ENCODE measurements at regions not wholly inside any gene's neighbourhood (a gene's known extent, or its start where the extent isn't known, plus 50 kb on each side); places are given as distances from the start of the nearest gene placed in this dataset.

- Histone ChIP-seq H3K27me3 (ENCODE audit: control insufficient read depth, insufficient read depth, low read length) (no peaks in the 10 kb centered on the region), H3K4me3 (ENCODE audit: low read depth, low read length) (no peak overlapping the region), H3K36me3 (ENCODE audit: control insufficient read depth, insufficient read depth, low read length) (no peaks in the 10 kb centered on the region)
- no peak for DNase-seq (ENCODE audit: low read depth)
- TF ChIP-seq, protein P1, sequence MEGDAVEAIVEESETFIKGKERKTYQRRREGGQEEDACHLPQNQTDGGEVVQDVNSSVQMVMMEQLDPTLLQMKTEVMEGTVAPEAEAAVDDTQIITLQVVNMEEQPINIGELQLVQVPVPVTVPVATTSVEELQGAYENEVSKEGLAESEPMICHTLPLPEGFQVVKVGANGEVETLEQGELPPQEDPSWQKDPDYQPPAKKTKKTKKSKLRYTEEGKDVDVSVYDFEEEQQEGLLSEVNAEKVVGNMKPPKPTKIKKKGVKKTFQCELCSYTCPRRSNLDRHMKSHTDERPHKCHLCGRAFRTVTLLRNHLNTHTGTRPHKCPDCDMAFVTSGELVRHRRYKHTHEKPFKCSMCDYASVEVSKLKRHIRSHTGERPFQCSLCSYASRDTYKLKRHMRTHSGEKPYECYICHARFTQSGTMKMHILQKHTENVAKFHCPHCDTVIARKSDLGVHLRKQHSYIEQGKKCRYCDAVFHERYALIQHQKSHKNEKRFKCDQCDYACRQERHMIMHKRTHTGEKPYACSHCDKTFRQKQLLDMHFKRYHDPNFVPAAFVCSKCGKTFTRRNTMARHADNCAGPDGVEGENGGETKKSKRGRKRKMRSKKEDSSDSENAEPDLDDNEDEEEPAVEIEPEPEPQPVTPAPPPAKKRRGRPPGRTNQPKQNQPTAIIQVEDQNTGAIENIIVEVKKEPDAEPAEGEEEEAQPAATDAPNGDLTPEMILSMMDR (IDR thresholded peaks at IDR 0.05; ENCODE audit: insufficient read depth, low read length, poor library complexity, severe bottlenecking), result no peak
These were observed 929.7 kb downstream of the PCDH7 start for GRCh38 chr4:31649878-31650277.

DNA sequence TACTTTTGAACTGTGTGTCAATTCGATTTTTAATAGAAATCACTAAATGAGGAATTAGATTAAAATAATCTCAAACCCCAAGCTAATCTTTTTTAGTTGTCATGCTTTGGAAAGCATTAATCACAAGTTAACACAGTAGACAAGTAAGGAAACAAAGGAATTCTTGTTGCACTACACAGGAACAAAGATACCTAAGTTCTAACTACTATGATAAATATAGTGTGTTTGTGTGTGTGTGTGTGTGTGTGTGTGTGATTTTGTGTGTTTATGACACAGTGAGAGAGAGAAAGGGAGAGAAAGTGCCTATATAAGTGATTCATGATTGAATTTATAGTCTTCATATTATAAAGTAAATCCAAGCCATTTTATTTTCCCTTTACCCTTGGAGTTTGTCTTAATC, 931.4 kb downstream of the PCDH7 start:
- no peak overlapping the region for H3K4me3 ChIP-seq (ENCODE audit: low read depth, low read length)
- H3K36me3 ChIP-seq (ENCODE audit: control insufficient read depth, insufficient read depth, low read length), result no peaks in the 10 kb centered on the region

GRCh38 chr4:31655328-31655727, 935.2 kb downstream of the PCDH7 start:
- TF ChIP-seq, protein P1 (IDR thresholded peaks at IDR 0.05; ENCODE audit: insufficient read depth, low read length, poor library complexity, severe bottlenecking), result no peak
- DNase-seq (ENCODE audit: low read depth), result no peak
- Histone ChIP-seq H3K36me3 (ENCODE audit: control insufficient read depth, insufficient read depth, low read length) (no peaks in the 10 kb centered on the region), H3K4me3 (ENCODE audit: low read depth, low read length) (no peak overlapping the region), H3K27me3 (ENCODE audit: control insufficient read depth, insufficient read depth, low read length) (no peaks in the 10 kb centered on the region)

More for the DNA sequence above, 931.4 kb downstream of the PCDH7 start:
- DNase-seq (ENCODE audit: low read depth), result no peak
- TF ChIP-seq, protein P1 (IDR thresholded peaks at IDR 0.05; ENCODE audit: insufficient read depth, low read length, poor library complexity, severe bottlenecking), result no peak
- H3K27me3 ChIP-seq (ENCODE audit: control insufficient read depth, insufficient read depth, low read length), result no peaks in the 10 kb centered on the region

DNA sequence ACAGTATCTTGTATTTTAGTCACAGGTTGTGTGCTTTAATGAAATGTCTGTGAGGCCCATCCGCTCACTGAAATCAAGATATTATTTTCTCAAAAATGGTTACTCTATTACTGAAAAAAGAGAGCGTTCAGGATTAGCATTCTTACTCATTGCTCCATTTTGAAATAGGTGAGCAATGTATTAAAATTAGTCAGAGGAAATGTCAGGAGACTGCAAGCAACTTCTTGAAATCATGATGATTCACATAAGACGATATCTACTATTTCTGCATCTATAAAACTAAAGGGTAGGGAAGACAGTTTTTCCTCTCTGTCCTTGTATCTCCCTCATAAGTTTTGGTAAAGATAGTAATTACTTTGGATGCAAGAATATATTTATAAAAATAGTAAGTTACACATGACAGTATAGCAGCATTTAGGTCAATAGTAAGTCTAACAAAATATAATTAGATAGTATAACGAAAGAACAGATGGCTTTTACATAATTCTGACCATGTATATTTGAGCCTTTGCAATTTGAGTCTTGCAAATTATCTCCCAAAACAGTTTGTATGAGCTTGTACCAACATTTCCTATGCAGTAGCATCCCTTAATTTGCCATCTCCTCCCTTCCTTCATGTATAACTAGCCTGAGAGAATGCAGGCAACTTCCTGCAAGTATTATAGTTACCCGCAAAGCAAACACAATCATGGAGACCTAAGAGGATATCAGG, 937.8 kb downstream of the PCDH7 start:
- DNase-seq (ENCODE audit: low read depth), result no peak
- H3K36me3 ChIP-seq (ENCODE audit: control insufficient read depth, insufficient read depth, low read length), result no peaks in the 10 kb centered on the region
- TF ChIP-seq, protein P1 (IDR thresholded peaks at IDR 0.05; ENCODE audit: insufficient read depth, low read length, poor library complexity, severe bottlenecking), result no peak
- H3K27me3 ChIP-seq (ENCODE audit: control insufficient read depth, insufficient read depth, low read length), result no peaks in the 10 kb centered on the region
- H3K4me3 ChIP-seq (ENCODE audit: low read depth, low read length), result no peak overlapping the region

DNA sequence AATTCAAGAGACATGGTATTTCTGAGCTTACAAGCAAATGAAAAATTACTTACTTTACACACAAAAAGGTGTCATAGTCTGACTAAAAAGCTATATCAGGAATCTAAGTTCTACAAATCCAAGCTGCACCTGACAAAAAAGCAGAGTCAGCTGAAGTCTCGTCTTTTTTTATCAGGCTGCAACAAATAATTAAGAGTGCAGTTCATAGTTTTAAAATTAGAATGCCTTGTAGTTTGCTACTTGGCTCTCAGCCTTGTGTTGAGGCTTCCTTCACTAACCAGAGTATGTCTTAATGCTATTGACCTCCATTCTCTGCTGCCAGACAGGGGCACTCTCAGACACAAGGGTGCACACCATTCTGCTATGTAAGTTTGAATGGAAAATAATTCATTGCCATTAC, 940.7 kb downstream of the PCDH7 start:
- DNase-seq (ENCODE audit: low read depth), result no peak
- Histone ChIP-seq H3K36me3 (ENCODE audit: control insufficient read depth, insufficient read depth, low read length) (no peaks in the 10 kb centered on the region), H3K4me3 (ENCODE audit: low read depth, low read length) (no peak overlapping the region), H3K27me3 (ENCODE audit: control insufficient read depth, insufficient read depth, low read length) (no peaks in the 10 kb centered on the region)
- TF ChIP-seq, protein P1 (IDR thresholded peaks at IDR 0.05; ENCODE audit: insufficient read depth, low read length, poor library complexity, severe bottlenecking), result no peak

GRCh38 chr4:31662951-31663350, 942.8 kb downstream of the PCDH7 start:
- TF ChIP-seq, protein P1 (IDR thresholded peaks at IDR 0.05; ENCODE audit: insufficient read depth, low read length, poor library complexity, severe bottlenecking), result no peak
- H3K4me3 ChIP-seq (ENCODE audit: low read depth, low read length), result no peak overlapping the region
- no peaks in the 10 kb centered on the region for H3K27me3 ChIP-seq (ENCODE audit: control insufficient read depth, insufficient read depth, low read length)
- no peaks in the 10 kb centered on the region for H3K36me3 ChIP-seq (ENCODE audit: control insufficient read depth, insufficient read depth, low read length)
- DNase-seq (ENCODE audit: low read depth), result no peak

All from kidney epithelial cell (primary cell).